HCT116 (cell line): ENCODE measurements at regions not wholly inside any gene's neighbourhood (a gene's known extent, or its start where the extent isn't known, plus 50 kb on each side); places are given as distances from the start of the nearest gene placed in this dataset.

Experiments used
- ATAC-seq: fragments of 200-7000 bp; cut with Tn5 transposase; 2 replicates; pipeline ENCODE4 v1.9.1; 2020; ENCODE audit warnings: mild to moderate bottlenecking, moderate library complexity
- BruUV-seq: library from RNA; stranded (reverse); fragments of 400-500 nt; replicated peaks from 2 replicates; lab custom pipeline; 2021; lab: Mats Ljungman, UMichigan
- CTCF ChIA-PET: fragments of 300-600 bp; sonication (Branson Sonifier 250); formaldehyde crosslinking; loops from one replicate; lab custom pipeline; 2021; ENCODE audit warnings: antibody characterized with exemption; lab: Charles Lee
- POLR2A ChIA-PET: fragments of 300-600, 350-600 bp; sonication (Branson Sonifier 250); formaldehyde crosslinking; loops from one replicate; lab custom pipeline; 2021; ENCODE audit warnings: antibody characterized with exemption; lab: Charles Lee
- RAD21 ChIA-PET, 2 experiments: fragments of 300-600 bp; sonication (Branson Sonifier 250); formaldehyde crosslinking; loops; one replicate each; lab custom pipeline; 2023; ENCODE audit warnings: low total read pairs in 2 of 2; ENCODE audit not compliant: uncharacterized antibody in 2 of 2, unreplicated experiment in 2 of 2, low non-redundant PET in 1 of 2; lab: Charles Lee
- DNase-seq: peaks from one replicate; pipeline ENCODE4 v3.0.0-alpha.2; 2010; ENCODE audit warnings: low read depth, low spot score
- H2AFZ ChIP-seq: fragments of 200-600 bp; shearing (Covaris generic), sonication (generic); 2 replicates; pipeline ENCODE4 v1.6.1; 2017; ENCODE audit warnings: low read depth, mixed run types, mixed read lengths, antibody characterized with exemption, low read length; ENCODE audit not compliant: poor library complexity, severe bottlenecking
- H3K27ac ChIP-seq: 2 replicates; pipeline ENCODE4 v1.5.1; 2012; ENCODE audit warnings: low read depth, low read length
- H3K27me3 ChIP-seq: fragments of 200-600 bp; sonication (generic); 2 replicates; pipeline ENCODE4 v1.6.1; 2016; ENCODE audit warnings: mixed run types, low read length, mixed read lengths; ENCODE audit not compliant: insufficient read depth
- H3K36me3 ChIP-seq, 2 experiments: fragments of 200-500 bp in 1 of 2; fragments of 200-600 bp in 1 of 2; sonication (Bioruptor generic) in 1 of 2; sonication (generic) in 1 of 2; 2 replicates each; pipeline versions ENCODE4 v1.5.1 to v1.6.1; 2014 to 2016; ENCODE audit warnings: low read length in 2 of 2, inconsistent platforms in 1 of 2, mixed read lengths in 1 of 2, mixed run types in 1 of 2; ENCODE audit not compliant: insufficient read depth in 2 of 2, control insufficient read depth in 1 of 2
- H3K4me1 ChIP-seq, 2 experiments: fragments of 200-600 bp in 1 of 2; sonication (generic) in 1 of 2; 2 replicates each; pipeline versions ENCODE4 v1.5.1 to v1.6.1; 2012 to 2017; ENCODE audit warnings: low read length in 2 of 2, inconsistent platforms in 1 of 2, mild to moderate bottlenecking in 1 of 2, mixed read lengths in 1 of 2, mixed run types in 1 of 2, moderate library complexity in 1 of 2; ENCODE audit not compliant: insufficient read depth in 2 of 2, control insufficient read depth in 1 of 2
- H3K4me2 ChIP-seq: fragments of 200-600 bp; sonication (generic); 2 replicates; pipeline ENCODE4 v1.6.1; 2017; ENCODE audit warnings: mixed run types, low read length, mixed read lengths
- H3K4me3 ChIP-seq, 2 experiments: fragments of 200-600 bp in 1 of 2; sonication (generic) in 1 of 2; replicated peaks in 1 of 2; 2 replicates each; pipeline ENCODE4 v1.5.1; 2011 to 2016; ENCODE audit warnings: low read length in 2 of 2, control low read depth in 1 of 2, low read depth in 1 of 2, mild to moderate bottlenecking in 1 of 2, mixed read lengths in 1 of 2, mixed run types in 1 of 2
- H3K79me2 ChIP-seq: fragments of 200-600 bp; sonication (generic); 2 replicates; pipeline ENCODE4 v1.6.1; 2017; ENCODE audit warnings: mild to moderate bottlenecking, mixed run types, low read length, moderate library complexity, mixed read lengths; ENCODE audit not compliant: insufficient read depth
- H3K9ac ChIP-seq: fragments of 200-600 bp; sonication (generic); 2 replicates; pipeline ENCODE4 v1.6.1; 2016; ENCODE audit warnings: low read length, mixed read lengths
- H3K9me2 ChIP-seq: fragments of 200-600 bp; sonication (generic), shearing (Covaris generic); 2 replicates; pipeline ENCODE4 v1.6.1; 2017; ENCODE audit warnings: mixed run types, mild to moderate bottlenecking, moderate library complexity; ENCODE audit not compliant: insufficient read depth
- H3K9me3 ChIP-seq, 2 experiments: fragments of 200-500 bp in 1 of 2; fragments of 200-600 bp in 1 of 2; sonication (Bioruptor generic) in 1 of 2; sonication (generic) in 1 of 2; 2 replicates each; pipeline ENCODE4 v1.6.1; 2014 to 2017; ENCODE audit warnings: low read length in 2 of 2, mixed read lengths in 2 of 2, inconsistent platforms in 1 of 2, low read depth in 1 of 2, mild to moderate bottlenecking in 1 of 2, mixed run types in 1 of 2, moderate library complexity in 1 of 2; ENCODE audit not compliant: control insufficient read depth in 1 of 2, insufficient read depth in 1 of 2
- H4K20me1 ChIP-seq: fragments of 200-600 bp; sonication (generic), shearing (Covaris generic); 2 replicates; pipeline ENCODE4 v1.6.1; 2017; ENCODE audit warnings: mixed run types, mild to moderate bottlenecking, moderate library complexity; ENCODE audit not compliant: insufficient read depth
- CEBPB ChIP-seq: IDR thresholded peaks from 2 replicates; pipeline ENCODE4 v1.6.1; 2012; ENCODE audit warnings: low read depth
- EGR1 ChIP-seq: IDR thresholded peaks from 2 replicates; pipeline ENCODE4 v1.6.1; 2012; ENCODE audit warnings: low read depth
- ELF1 ChIP-seq: IDR thresholded peaks from 2 replicates; pipeline ENCODE4 v1.6.1; 2012; ENCODE audit warnings: low read depth, borderline replicate concordance
- EZH2 ChIP-seq: fragments of 200-600 bp; sonication (generic); IDR thresholded peaks from 2 replicates; pipeline ENCODE4 v1.6.1; 2017; ENCODE audit warnings: antibody characterized with exemption, mixed run types
- EZH2phosphoT487 ChIP-seq: fragments of 200-600 bp; IDR thresholded peaks from 2 replicates; pipeline ENCODE4 v1.6.1; 2018; ENCODE audit warnings: antibody characterized with exemption, borderline replicate concordance
- FOSL1 ChIP-seq: IDR thresholded peaks from 2 replicates; pipeline ENCODE4 v1.6.1; 2012; ENCODE audit warnings: low read depth
- POLR2A ChIP-seq: IDR thresholded peaks from 2 replicates; pipeline ENCODE4 v1.7.0; 2011; ENCODE audit warnings: borderline replicate concordance; ENCODE audit not compliant: insufficient read depth, insufficient read length; ENCODE audit errors: extremely low read depth
- RAD21 ChIP-seq: IDR thresholded peaks from 2 replicates; pipeline ENCODE4 v1.6.1; 2012; ENCODE audit warnings: low read depth, mild to moderate bottlenecking
- SIN3A ChIP-seq: IDR thresholded peaks from 2 replicates; pipeline ENCODE4 v1.6.1; 2012; ENCODE audit warnings: low read depth
- SP1 ChIP-seq: IDR thresholded peaks from 2 replicates; pipeline ENCODE4 v1.6.1; 2012; ENCODE audit warnings: low read depth
- SRF ChIP-seq: IDR thresholded peaks from 2 replicates; pipeline ENCODE4 v1.6.1; 2012; ENCODE audit warnings: low read depth
- YY1 ChIP-seq: IDR thresholded peaks from 2 replicates; pipeline ENCODE4 v1.6.1; 2011; ENCODE audit warnings: low read length, low read depth, moderate library complexity, mild to moderate bottlenecking; ENCODE audit not compliant: insufficient replicate concordance; ENCODE audit errors: extremely low read depth
- ZFX ChIP-seq: fragments of 450-650 bp; IDR thresholded peaks from 2 replicates; pipeline ENCODE4 v1.6.1; 2017
- ZNF274 ChIP-seq: fragments of 200-500 bp; sonication (Bioruptor generic); IDR thresholded peaks from 2 replicates; pipeline ENCODE4 v1.6.1; 2014; ENCODE audit warnings: mild to moderate bottlenecking, low read depth, low read length, inconsistent platforms
- intact Hi-C: fragments of 100-400 bp; cut with micrococcal nuclease; formaldehyde crosslinking; loops from 2 replicates; pipeline ENCODE4 v1.10.0; 2022
- TF ChIP-seq, protein P1 (sequence below): IDR thresholded peaks from 2 replicates; pipeline ENCODE4 v1.6.1; 2012
- TF ChIP-seq, protein P2 (sequence below): IDR thresholded peaks from 2 replicates; pipeline ENCODE4 v1.6.1; 2012; ENCODE audit warnings: low read depth
- TF ChIP-seq, protein P3 (sequence below): IDR thresholded peaks from 2 replicates; pipeline ENCODE4 v1.6.1; 2012

DNA sequence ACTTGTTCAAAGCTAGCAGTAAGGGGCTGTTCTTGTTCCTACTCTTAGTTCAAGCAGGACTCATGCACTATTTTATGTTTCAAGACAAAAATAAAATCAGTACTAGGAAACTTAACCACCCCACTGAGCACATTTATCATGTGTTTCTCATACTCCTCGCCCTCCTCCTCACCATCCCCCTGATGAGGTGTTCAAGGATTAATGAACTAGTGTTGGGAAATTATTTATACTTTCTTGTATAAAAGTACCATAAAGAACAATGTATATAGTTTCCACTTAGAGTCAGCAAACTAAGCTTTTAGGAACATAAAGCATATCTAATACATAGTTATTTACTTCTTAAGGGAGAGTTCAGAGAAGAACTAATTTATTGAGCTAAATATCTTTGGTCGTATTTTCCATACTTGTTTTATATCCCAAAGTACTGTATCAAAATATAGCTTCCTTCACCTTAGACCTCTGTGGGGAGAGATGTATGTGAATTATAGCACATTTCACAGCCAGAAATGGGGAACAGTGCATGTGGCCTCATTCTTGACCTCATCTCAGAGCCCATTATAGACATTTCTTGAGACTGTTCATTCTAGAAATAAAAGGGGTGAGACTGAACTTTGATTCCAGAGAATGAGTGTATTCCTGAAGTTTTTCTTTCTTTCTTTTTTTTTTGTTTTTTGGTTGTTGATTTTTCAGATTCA lies 326.5 kb upstream of the MAP3K7 start (continued):
- TF ChIP-seq ZNF274 (no peak), FOSL1 (no peak), EGR1 (no peak), RAD21 (no peak), SIN3A (no peak)
- TF ChIP-seq, protein P1, sequence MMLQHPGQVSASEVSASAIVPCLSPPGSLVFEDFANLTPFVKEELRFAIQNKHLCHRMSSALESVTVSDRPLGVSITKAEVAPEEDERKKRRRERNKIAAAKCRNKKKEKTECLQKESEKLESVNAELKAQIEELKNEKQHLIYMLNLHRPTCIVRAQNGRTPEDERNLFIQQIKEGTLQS: no peak

DNA sequence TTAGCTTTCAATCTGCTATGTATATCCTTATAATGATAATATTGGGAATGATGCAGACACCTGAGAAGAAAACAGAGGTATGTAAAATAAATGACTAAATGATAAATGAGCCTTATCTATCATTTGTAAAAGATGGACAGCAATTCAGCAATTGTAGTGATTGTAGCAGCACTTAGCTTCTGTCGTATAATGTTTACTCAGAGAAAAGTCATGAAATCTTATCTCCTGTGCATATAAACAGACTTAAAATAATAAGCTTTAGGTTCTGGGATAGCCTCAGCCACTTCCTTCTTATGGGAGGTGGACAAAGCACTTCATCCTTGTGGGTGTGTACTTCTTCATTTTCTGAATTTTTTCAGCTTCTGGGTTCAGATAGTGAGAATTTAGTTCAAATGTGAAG lies 324.8 kb upstream of the MAP3K7 start:
- Histone ChIP-seq H3K27me3 (no peaks in the 10 kb centered on the region), H2AFZ (no peak overlapping the region), H3K4me1 (no peaks in the 10 kb centered on the region), H3K9me3 (no peaks in the 10 kb centered on the region), H3K9me2 (no peaks in the 10 kb centered on the region), H3K79me2 (no peaks in the 10 kb centered on the region), H3K4me2 (no peak overlapping the region), H4K20me1 (no peaks in the 10 kb centered on the region), H3K4me3 (no peak overlapping the region), H3K36me3 (no peaks in the 10 kb centered on the region), H3K27ac (no peak overlapping the region), H3K9ac (no peak overlapping the region)
- no peak for DNase-seq
- RAD21 ChIA-PET: no interaction called here
- BruUV-seq: no TSS peak
- intact Hi-C loops: no loop called here
- ATAC-seq: no peak
- no peak for TF ChIP-seq EZH2
- TF ChIP-seq FOSL1: no peak
- no peak for TF ChIP-seq YY1
- POLR2A ChIA-PET: no interaction called here
- CTCF ChIA-PET: no interaction called here

DNA sequence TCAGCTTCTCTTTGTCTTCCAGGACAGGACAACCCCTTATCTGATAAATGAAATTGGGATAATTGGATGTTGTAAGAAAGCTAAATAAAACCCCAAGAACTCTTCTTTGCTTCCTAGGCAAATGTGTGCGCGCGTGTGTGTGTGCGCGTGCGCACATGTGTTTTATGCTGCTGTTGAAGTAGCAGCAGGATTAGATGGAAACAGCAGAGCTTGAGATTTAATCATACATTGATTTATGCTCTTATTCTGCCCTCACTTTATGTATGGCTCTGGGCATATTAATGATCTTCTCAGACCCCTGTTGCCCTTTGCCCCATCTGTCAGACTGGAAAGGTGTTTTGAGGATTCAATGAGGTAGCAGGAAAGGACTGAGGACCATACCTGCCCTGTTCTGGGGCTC lies 324.0 kb upstream of the MAP3K7 start:
- Histone ChIP-seq H3K36me3 (no peaks in the 10 kb centered on the region), H3K4me1 (no peaks in the 10 kb centered on the region), H4K20me1 (no peaks in the 10 kb centered on the region), H3K79me2 (no peaks in the 10 kb centered on the region), H3K27me3 (no peaks in the 10 kb centered on the region), H3K9me2 (no peaks in the 10 kb centered on the region), H3K9ac (no peak overlapping the region), H3K4me3 (no peak overlapping the region), H2AFZ (no peak overlapping the region), H3K9me3 (no peaks in the 10 kb centered on the region), H3K4me2 (no peak overlapping the region), H3K27ac (no peak overlapping the region)
- ChIA-PET RAD21 (no interaction called here), POLR2A (no interaction called here), CTCF (no interaction called here)
- intact Hi-C loops: no loop called here
- ATAC-seq (no peak), DNase-seq (no peak)
- no TSS peak for BruUV-seq
- no peak for TF ChIP-seq ZFX
- TF ChIP-seq ELF1: no peak
- TF ChIP-seq, protein P2, sequence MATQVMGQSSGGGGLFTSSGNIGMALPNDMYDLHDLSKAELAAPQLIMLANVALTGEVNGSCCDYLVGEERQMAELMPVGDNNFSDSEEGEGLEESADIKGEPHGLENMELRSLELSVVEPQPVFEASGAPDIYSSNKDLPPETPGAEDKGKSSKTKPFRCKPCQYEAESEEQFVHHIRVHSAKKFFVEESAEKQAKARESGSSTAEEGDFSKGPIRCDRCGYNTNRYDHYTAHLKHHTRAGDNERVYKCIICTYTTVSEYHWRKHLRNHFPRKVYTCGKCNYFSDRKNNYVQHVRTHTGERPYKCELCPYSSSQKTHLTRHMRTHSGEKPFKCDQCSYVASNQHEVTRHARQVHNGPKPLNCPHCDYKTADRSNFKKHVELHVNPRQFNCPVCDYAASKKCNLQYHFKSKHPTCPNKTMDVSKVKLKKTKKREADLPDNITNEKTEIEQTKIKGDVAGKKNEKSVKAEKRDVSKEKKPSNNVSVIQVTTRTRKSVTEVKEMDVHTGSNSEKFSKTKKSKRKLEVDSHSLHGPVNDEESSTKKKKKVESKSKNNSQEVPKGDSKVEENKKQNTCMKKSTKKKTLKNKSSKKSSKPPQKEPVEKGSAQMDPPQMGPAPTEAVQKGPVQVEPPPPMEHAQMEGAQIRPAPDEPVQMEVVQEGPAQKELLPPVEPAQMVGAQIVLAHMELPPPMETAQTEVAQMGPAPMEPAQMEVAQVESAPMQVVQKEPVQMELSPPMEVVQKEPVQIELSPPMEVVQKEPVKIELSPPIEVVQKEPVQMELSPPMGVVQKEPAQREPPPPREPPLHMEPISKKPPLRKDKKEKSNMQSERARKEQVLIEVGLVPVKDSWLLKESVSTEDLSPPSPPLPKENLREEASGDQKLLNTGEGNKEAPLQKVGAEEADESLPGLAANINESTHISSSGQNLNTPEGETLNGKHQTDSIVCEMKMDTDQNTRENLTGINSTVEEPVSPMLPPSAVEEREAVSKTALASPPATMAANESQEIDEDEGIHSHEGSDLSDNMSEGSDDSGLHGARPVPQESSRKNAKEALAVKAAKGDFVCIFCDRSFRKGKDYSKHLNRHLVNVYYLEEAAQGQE: no peak
- TF ChIP-seq EZH2phosphoT487: no peak
- TF ChIP-seq SP1: no peak
- TF ChIP-seq SRF: no peak
- TF ChIP-seq, protein P3, sequence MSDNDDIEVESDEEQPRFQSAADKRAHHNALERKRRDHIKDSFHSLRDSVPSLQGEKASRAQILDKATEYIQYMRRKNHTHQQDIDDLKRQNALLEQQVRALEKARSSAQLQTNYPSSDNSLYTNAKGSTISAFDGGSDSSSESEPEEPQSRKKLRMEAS: no peak
- no peak for TF ChIP-seq RAD21
- TF ChIP-seq CEBPB: no peak
- TF ChIP-seq POLR2A: no peak
- no peak for TF ChIP-seq SIN3A
